DND-41 (cell line): ENCODE measurements at regions not wholly inside any gene's neighbourhood (a gene's known extent, or its start where the extent isn't known, plus 50 kb on each side); places are given as distances from the start of the nearest gene placed in this dataset.
"Not testable (repeated sequence)": the region's sequence is repeated elsewhere in the genome, so short reads cannot be mapped to it uniquely, and the experiment has no call there.

Source experiments
- ATAC-seq: fragments of 200-7000 bp; cut with Tn5 transposase; 3 replicates; pipeline ENCODE4 v1.9.1; 2021; ENCODE audit warnings: low read depth; ENCODE audit not compliant: insufficient read depth
- DNase-seq: peaks from one replicate; pipeline ENCODE4 v3.0.0-alpha.2; 2020
- H2AFZ ChIP-seq: 2 replicates; pipeline ENCODE4 v1.6.0; 2012; ENCODE audit warnings: low read depth, low read length
- H3K27ac ChIP-seq: 2 replicates; pipeline ENCODE4 v1.5.1; 2012; ENCODE audit warnings: low read length, inconsistent platforms
- H3K27me3 ChIP-seq: fragments of 200-600 bp; sonication (generic); 2 replicates; pipeline ENCODE4 v1.6.0; 2012; ENCODE audit warnings: low read length, mild to moderate bottlenecking, inconsistent platforms; ENCODE audit not compliant: insufficient read depth, poor library complexity
- H3K36me3 ChIP-seq: 2 replicates; pipeline ENCODE4 v1.5.1; 2012; ENCODE audit warnings: low read length, inconsistent platforms; ENCODE audit not compliant: insufficient read depth
- H3K4me1 ChIP-seq: 2 replicates; pipeline ENCODE4 v1.5.1; 2012; ENCODE audit warnings: mild to moderate bottlenecking, low read length; ENCODE audit not compliant: insufficient read depth
- H3K4me2 ChIP-seq: 2 replicates; pipeline ENCODE4 v1.6.0; 2012; ENCODE audit warnings: mild to moderate bottlenecking, moderate library complexity, low read length, inconsistent platforms; ENCODE audit not compliant: insufficient read depth
- H3K4me3 ChIP-seq, 2 experiments: fragments of 200-600 bp in 1 of 2; shearing (Covaris generic) in 1 of 2; 2 replicates each; pipeline ENCODE4 v1.5.1; 2012 to 2016; ENCODE audit warnings: inconsistent platforms in 2 of 2, low read length in 2 of 2, mild to moderate bottlenecking in 2 of 2, low read depth in 1 of 2, moderate library complexity in 1 of 2
- H3K79me2 ChIP-seq: 2 replicates; pipeline ENCODE4 v1.6.0; 2012; ENCODE audit warnings: low read length, inconsistent platforms; ENCODE audit not compliant: insufficient read depth
- H3K9ac ChIP-seq: 2 replicates; pipeline ENCODE4 v1.6.0; 2012; ENCODE audit warnings: low read depth, mild to moderate bottlenecking, inconsistent platforms, low read length, moderate library complexity
- H3K9me3 ChIP-seq: 2 replicates; pipeline ENCODE4 v1.5.1; 2012; ENCODE audit warnings: low read length, moderate library complexity, mild to moderate bottlenecking, inconsistent platforms; ENCODE audit not compliant: insufficient read depth, severe bottlenecking
- H4K20me1 ChIP-seq: 2 replicates; pipeline ENCODE4 v1.6.0; 2012; ENCODE audit warnings: low read length; ENCODE audit not compliant: insufficient read depth
- EZH2 ChIP-seq: IDR thresholded peaks from 3 replicates; pipeline ENCODE4 v1.6.1; 2012; ENCODE audit warnings: borderline replicate concordance, low read depth, mild to moderate bottlenecking, moderate library complexity, low read length, inconsistent platforms; ENCODE audit not compliant: severe bottlenecking
- TF ChIP-seq, protein P1 (sequence below): IDR thresholded peaks from 2 replicates; pipeline ENCODE4 v1.5.1; 2012; ENCODE audit warnings: borderline replicate concordance, low read length, moderate library complexity, mild to moderate bottlenecking; ENCODE audit not compliant: poor library complexity, severe bottlenecking; ENCODE audit errors: extremely low read depth

DNA sequence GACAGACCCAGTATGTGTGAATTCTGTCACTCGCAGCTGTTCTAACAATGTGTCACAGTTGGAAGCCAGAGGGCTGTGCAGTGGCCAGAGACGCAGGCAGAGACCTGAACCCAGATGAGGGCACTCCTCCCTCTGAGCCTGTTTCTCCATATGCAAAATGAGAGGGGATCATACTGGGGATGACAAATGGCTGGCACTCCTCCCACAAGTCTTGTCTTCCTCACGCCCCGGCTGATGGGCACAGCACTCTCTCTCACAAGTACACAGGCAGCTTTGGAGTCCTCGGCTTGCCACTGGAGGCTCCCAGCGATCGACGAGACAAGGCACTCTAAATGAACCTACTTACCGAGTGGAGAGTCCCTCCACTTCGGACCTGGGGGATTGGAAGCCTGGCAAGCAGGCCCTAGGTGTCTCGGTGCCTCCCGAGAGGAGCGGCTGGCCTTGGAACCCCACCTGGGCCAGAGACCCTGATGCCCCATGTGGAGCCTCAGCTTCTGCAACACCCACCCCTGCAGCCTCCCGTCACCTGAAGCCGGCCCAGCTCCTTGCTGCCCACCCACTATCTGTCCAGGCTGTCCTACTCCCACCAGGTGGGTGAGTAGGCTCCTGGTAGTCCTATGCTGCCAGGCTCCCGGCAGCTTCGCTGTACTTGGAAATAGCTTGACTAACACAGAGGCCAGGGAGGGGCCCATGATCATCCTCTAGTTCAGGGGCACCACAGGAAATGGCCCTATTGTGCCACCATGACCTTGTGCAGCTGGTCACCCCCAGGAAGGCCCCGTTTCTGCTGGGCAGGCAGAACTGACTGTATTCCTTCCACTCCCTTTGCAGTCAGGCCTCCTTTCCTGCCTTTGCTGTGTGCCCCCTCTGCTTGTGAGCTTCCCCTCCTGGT lies 65.0 kb upstream of the IQSEC1 start:
- Histone ChIP-seq H3K27ac (no peak overlapping the region), H3K4me3 (no peak overlapping the region), H2AFZ (no peak overlapping the region), H3K4me1 (no peaks in the 10 kb centered on the region), H3K36me3 (no peaks in the 10 kb centered on the region), H4K20me1 (peaks cover 18% of the 10 kb centered on the region), H3K79me2 (no peaks in the 10 kb centered on the region), H3K4me2 (no peak overlapping the region), H3K9ac (no peak overlapping the region), H3K27me3 (no peaks in the 10 kb centered on the region), H3K9me3 (no peaks in the 10 kb centered on the region)
- DNase-seq (no peak), ATAC-seq (no peak)
- TF ChIP-seq, protein P1, sequence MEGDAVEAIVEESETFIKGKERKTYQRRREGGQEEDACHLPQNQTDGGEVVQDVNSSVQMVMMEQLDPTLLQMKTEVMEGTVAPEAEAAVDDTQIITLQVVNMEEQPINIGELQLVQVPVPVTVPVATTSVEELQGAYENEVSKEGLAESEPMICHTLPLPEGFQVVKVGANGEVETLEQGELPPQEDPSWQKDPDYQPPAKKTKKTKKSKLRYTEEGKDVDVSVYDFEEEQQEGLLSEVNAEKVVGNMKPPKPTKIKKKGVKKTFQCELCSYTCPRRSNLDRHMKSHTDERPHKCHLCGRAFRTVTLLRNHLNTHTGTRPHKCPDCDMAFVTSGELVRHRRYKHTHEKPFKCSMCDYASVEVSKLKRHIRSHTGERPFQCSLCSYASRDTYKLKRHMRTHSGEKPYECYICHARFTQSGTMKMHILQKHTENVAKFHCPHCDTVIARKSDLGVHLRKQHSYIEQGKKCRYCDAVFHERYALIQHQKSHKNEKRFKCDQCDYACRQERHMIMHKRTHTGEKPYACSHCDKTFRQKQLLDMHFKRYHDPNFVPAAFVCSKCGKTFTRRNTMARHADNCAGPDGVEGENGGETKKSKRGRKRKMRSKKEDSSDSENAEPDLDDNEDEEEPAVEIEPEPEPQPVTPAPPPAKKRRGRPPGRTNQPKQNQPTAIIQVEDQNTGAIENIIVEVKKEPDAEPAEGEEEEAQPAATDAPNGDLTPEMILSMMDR = no peak
- TF ChIP-seq EZH2 = no peak

DNA sequence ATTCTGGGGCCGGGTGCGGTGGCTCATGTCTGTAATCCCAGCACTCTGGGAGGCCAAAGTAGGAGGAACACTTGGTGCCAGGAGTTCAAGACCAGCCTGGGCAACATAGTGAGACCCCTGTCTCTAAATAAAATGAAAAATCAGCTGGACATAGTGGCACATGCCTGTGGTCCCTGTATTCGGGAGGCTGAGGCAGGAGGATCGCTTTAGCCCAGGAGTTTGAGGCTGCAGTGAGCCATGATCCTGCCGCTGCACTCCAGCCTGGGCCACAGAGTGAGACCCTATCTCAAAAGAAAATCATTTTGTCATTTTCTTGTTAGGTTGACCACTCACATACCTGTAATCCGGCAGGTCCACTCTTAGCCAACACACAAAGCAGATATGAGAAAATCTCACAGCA lies 63.6 kb upstream of the IQSEC1 start:
- not testable (repeated sequence) for H3K4me3 ChIP-seq, ATAC-seq, H3K4me2 ChIP-seq, DNase-seq, H3K9me3 ChIP-seq, H3K9ac ChIP-seq, H3K36me3 ChIP-seq, H3K4me1 ChIP-seq, H3K27ac ChIP-seq, H3K27me3 ChIP-seq, H4K20me1 ChIP-seq, H3K79me2 ChIP-seq, H2AFZ ChIP-seq

DNA sequence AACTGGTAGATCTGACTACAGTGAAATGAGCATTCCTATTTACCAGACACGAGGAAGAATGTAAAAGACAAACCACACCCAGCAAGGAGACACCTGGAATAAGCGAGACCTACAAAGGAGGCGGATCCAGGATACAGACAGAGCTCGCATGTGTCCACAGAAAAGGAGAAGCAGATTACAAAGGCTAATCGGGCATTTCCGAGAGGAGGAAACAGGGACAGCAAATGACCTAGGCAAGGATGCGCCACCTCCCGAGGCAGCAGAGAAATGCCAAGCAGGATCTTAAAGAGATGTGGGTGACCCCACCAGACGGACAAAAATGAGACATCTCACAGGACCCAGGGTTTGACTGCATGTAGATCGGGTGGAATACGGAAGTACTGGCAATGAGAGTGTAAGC lies 63.2 kb upstream of the IQSEC1 start:
- DNase-seq = no peak

DNA sequence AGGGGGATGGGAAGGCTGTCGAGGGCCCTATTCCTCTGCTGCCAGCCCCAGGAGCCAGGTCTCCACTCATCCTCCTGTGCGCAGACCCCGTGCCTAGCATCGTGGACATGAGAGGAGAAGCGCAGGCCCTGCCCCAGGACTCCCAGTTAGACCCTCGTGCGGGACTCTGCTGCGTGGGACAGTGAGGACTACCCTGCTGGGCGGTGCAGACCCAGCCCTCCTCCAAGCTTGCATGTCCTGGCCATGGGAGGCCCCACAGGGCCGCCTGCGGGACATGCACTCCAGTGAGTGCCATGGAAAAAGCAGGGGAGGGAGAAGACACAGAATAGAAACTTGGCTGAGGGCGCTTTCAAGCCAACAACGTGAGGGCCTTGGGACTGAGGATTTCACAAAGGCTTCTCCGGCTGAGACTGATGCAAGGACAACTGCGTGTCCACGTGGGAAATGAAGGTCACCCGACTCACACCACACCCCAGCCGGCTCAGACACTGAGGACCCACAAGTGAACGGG lies 62.6 kb upstream of the IQSEC1 start:
- H3K4me2 ChIP-seq = no peak overlapping the region
- no peaks in the 10 kb centered on the region for H3K79me2 ChIP-seq
- H4K20me1 ChIP-seq = peaks cover 9% of the 10 kb centered on the region; the same call in 1 of the 2 replicates
- no peak overlapping the region for H3K4me3 ChIP-seq
- H2AFZ ChIP-seq = no peak overlapping the region
- TF ChIP-seq, protein P1 = no peak
- TF ChIP-seq EZH2 = no peak
- no peaks in the 10 kb centered on the region for H3K36me3 ChIP-seq
- H3K9ac ChIP-seq = no peak overlapping the region
- no peaks in the 10 kb centered on the region for H3K27me3 ChIP-seq
- peaks cover 6% of the 10 kb centered on the region; the same call in 1 of the 2 replicates for H3K4me1 ChIP-seq
- H3K9me3 ChIP-seq = no peaks in the 10 kb centered on the region
- H3K27ac ChIP-seq = no peak overlapping the region
- no peak for ATAC-seq
- DNase-seq = no peak

More for the DNA sequence above, 63.2 kb upstream of the IQSEC1 start:
- no peaks in the 10 kb centered on the region for H3K36me3 ChIP-seq
- no peak overlapping the region for H3K9ac ChIP-seq
- H2AFZ ChIP-seq = no peak overlapping the region
- H3K27me3 ChIP-seq = no peaks in the 10 kb centered on the region
- no peaks in the 10 kb centered on the region for H3K79me2 ChIP-seq
- peaks cover 6% of the 10 kb centered on the region; the same call in 1 of the 2 replicates for H3K4me1 ChIP-seq
- no peak overlapping the region for H3K4me3 ChIP-seq
- no peak overlapping the region for H3K27ac ChIP-seq
- no peak overlapping the region for H3K4me2 ChIP-seq
- no peaks in the 10 kb centered on the region for H3K9me3 ChIP-seq
- H4K20me1 ChIP-seq = peaks cover 9% of the 10 kb centered on the region
- TF ChIP-seq EZH2 = no peak
- TF ChIP-seq, protein P1 = no peak
- ATAC-seq = no peak
